T-helper 17 cell (primary cell): ENCODE measurements at regions not wholly inside any gene's neighbourhood (a gene's known extent, or its start where the extent isn't known, plus 50 kb on each side); places are given as distances from the start of the nearest gene placed in this dataset.

ENCODE experiments used
- ATAC-seq: fragments of 150-1000 bp; cut with Tn5 transposase; 2 replicates; pipeline ENCODE4 v1.10.0; 2021; ENCODE audit warnings: mild to moderate bottlenecking, moderate library complexity
- DNase-seq, 3 donors: peaks; one replicate each; pipeline versions ENCODE4 v3.0.0 to v3.0.0-alpha.2; 2020 to 2021
- H3K9me3 ChIP-seq: one replicate; pipeline ENCODE4 v1.7.0; 2013; ENCODE audit warnings: low read length, mild to moderate bottlenecking; ENCODE audit not compliant: control insufficient read depth, poor library complexity, severe bottlenecking
- H3K27ac Mint-ChIP-seq: one replicate; pipeline ENCODE4 v1.8.0; 2022; ENCODE audit warnings: mild to moderate bottlenecking, moderate library complexity, mixed read lengths
- H3K27me3 Mint-ChIP-seq: one replicate; pipeline ENCODE4 v1.8.0; 2022; ENCODE audit warnings: mixed read lengths
- H3K36me3 Mint-ChIP-seq: one replicate; pipeline ENCODE4 v1.8.0; 2022; ENCODE audit warnings: low read depth, mixed read lengths
- H3K4me1 Mint-ChIP-seq: one replicate; pipeline ENCODE4 v1.8.0; 2022; ENCODE audit warnings: mild to moderate bottlenecking, mixed read lengths
- H3K4me3 Mint-ChIP-seq: one replicate; pipeline ENCODE4 v1.8.0; 2022; ENCODE audit warnings: mild to moderate bottlenecking, moderate library complexity, mixed read lengths

DNA sequence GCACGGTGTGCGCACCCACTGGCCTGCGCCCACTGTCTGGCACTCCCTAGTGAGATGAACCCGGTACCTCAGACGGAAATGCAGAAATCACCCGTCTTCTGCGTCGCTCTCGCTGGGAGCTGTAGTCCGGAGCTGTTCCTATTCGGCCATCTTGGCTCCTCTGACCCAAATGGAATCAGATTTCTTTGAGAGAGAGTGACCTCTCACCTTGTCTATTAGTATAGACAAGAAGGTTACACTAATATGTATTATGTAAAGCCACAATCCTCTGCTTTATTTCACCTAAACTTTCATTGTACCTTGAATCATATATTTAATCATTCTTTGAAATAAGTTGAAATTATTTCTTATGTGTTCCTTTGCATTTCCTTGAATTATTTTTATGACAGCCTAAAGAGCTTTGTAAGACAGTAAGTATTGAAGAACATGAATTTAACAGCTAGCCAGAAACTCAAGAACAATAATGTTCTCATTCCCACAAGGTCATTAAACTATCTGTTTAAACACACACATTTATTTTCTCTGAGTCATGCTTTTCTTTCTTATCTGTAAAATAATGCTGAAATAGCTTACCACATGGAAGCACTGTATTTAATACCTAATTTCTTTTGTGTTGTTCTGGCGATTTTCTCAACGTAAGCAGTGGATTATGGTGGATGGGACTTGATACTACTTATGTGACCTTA is 91.8 kb upstream of the DMRTA1 start:
- Mint-ChIP-seq H3K27ac (no peak overlapping the region), H3K36me3 (no peaks in the 10 kb centered on the region), H3K27me3 (no peaks in the 10 kb centered on the region), H3K4me1 (no peaks in the 10 kb centered on the region), H3K4me3 (no peak overlapping the region)
- H3K9me3 ChIP-seq, result no peaks in the 10 kb centered on the region
- DNase-seq (no peak), ATAC-seq (no peak)

DNA sequence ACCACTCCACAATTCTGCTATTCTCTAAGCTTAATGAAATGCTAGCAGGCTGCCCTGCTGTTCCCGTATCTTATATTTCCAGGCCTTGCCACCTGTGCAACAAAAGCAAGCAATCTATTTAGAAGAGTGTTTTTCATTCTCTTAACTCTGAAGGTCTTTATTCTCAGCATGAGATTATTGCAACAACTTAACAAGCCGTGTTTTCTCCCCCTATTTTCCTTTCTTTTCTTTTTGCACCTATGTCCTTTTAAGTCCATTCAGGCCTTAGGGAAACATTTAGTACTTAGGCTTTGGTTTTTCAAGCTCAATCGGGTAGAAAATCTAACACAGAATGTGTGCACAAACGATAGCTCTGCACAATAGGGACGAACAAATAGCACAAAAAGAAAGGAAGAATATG is 89.6 kb upstream of the DMRTA1 start:
- H3K9me3 ChIP-seq, result no peaks in the 10 kb centered on the region
- Mint-ChIP-seq H3K27ac (no peak overlapping the region), H3K4me1 (no peaks in the 10 kb centered on the region), H3K4me3 (no peak overlapping the region), H3K27me3 (no peaks in the 10 kb centered on the region), H3K36me3 (no peaks in the 10 kb centered on the region)
- DNase-seq (no peak), ATAC-seq (no peak)

DNA sequence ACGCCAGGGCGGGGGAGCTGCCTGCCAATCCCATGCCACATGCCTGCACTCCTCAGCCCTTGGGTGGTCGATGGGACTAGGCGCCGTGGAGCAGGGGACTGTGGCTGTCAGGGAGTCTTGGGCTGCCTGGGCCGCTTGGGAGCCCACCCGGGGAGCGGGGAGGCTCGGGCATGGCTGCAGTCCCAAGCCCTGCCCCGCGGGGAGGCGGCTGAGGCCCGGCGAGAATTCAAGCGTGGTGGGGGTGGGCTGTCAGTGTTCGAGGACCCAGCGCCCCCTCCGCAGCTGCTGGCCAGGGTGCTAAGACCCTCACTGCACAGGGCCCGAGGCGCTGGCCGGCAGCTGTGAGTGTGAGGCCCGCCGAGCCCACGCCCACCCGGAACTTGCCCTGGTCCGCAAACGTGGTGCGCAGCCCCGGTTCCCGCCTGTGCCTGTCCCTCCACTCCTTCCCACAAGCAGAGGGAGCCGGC is 83.2 kb upstream of the DMRTA1 start:
- H3K9me3 ChIP-seq, result no peaks in the 10 kb centered on the region
- no peak overlapping the region for H3K4me3 Mint-ChIP-seq
- ATAC-seq (no peak), DNase-seq (no peak)
- H3K27ac Mint-ChIP-seq, result no peak overlapping the region
- no peaks in the 10 kb centered on the region for H3K36me3 Mint-ChIP-seq
- no peaks in the 10 kb centered on the region for H3K27me3 Mint-ChIP-seq
- no peaks in the 10 kb centered on the region for H3K4me1 Mint-ChIP-seq

GRCh38 chr9:22373636-22374035 is 73.0 kb upstream of the DMRTA1 start:
- Mint-ChIP-seq H3K4me1 (no peaks in the 10 kb centered on the region), H3K36me3 (no peaks in the 10 kb centered on the region), H3K27ac (no peak overlapping the region), H3K27me3 (no peaks in the 10 kb centered on the region), H3K4me3 (no peak overlapping the region)
- no peak for ATAC-seq
- DNase-seq, result no peak
- H3K9me3 ChIP-seq, result no peaks in the 10 kb centered on the region

GRCh38 chr9:22374051-22374450 is 72.6 kb upstream of the DMRTA1 start:
- Mint-ChIP-seq H3K36me3 (no peaks in the 10 kb centered on the region), H3K4me1 (no peaks in the 10 kb centered on the region), H3K27ac (no peak overlapping the region), H3K4me3 (no peak overlapping the region), H3K27me3 (no peaks in the 10 kb centered on the region)
- DNase-seq (no peak), ATAC-seq (no peak)
- no peaks in the 10 kb centered on the region for H3K9me3 ChIP-seq

GRCh38 chr9:22379272-22379671 is 67.4 kb upstream of the DMRTA1 start:
- Mint-ChIP-seq H3K27me3 (peaks cover 7% of the 10 kb centered on the region), H3K36me3 (no peaks in the 10 kb centered on the region), H3K4me3 (no peak overlapping the region), H3K27ac (no peak overlapping the region), H3K4me1 (no peaks in the 10 kb centered on the region)
- DNase-seq (no peak), ATAC-seq (no peak)
- no peaks in the 10 kb centered on the region for H3K9me3 ChIP-seq

DNA sequence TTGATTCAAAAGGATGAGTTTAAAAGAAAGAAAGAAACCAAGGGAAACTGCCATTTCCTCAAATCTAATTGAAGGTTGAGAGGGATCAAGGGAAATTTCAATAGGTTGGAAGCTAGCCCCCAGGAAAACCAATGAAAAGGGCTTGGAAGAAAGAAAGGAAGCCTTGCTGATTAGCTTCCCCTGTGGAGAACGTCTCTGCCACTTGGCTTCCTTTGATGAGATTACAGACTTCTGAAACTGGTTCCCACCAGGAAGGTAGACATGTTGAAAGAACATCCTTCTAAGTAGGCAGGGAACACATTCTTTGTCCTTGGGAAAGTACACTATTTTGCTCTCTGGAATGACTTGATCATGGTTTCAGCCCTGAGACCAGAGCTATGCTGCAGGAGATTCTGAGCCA is 65.5 kb upstream of the DMRTA1 start:
- ATAC-seq, result no peak
- Mint-ChIP-seq H3K4me3 (no peak overlapping the region), H3K27ac (no peak overlapping the region), H3K4me1 (no peaks in the 10 kb centered on the region), H3K36me3 (no peaks in the 10 kb centered on the region), H3K27me3 (peaks cover 7% of the 10 kb centered on the region)
- DNase-seq, result no peak
- no peaks in the 10 kb centered on the region for H3K9me3 ChIP-seq

- H3K4me3 Mint-ChIP-seq, result no peak overlapping the region
- H3K36me3 Mint-ChIP-seq, result no peaks in the 10 kb centered on the region
- H3K27me3 Mint-ChIP-seq, result peaks cover 7% of the 10 kb centered on the region
- H3K9me3 ChIP-seq, result no peaks in the 10 kb centered on the region
- ATAC-seq (no peak), DNase-seq (no peak)
- no peaks in the 10 kb centered on the region for H3K4me1 Mint-ChIP-seq
- no peak overlapping the region for H3K27ac Mint-ChIP-seq
Observed at GRCh38 chr9:22382331-22382730, 64.3 kb upstream of the DMRTA1 start.

DNA sequence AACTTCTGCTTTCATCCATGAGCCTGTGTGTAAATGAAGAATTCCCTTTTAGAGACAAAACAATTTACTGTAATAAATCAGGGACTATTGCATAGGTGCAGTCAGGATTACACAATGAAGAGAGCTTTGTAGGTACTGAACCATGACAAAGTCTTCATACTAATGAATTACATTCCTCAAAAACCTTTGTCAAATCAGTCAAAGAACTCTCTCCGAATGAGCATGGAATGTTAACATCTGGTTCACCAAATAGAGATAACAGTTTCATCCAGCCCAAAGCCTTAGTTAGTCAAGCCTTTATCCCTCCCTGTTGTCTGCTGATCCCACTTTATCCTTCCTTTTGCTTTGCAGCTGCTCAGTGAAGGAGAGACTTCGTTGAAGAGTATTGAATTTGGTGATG is 62.9 kb upstream of the DMRTA1 start:
- Mint-ChIP-seq H3K4me3 (no peak overlapping the region), H3K4me1 (no peaks in the 10 kb centered on the region), H3K27ac (no peak overlapping the region), H3K27me3 (peaks cover 7% of the 10 kb centered on the region), H3K36me3 (no peaks in the 10 kb centered on the region)
- DNase-seq (no peak), ATAC-seq (no peak)
- no peaks in the 10 kb centered on the region for H3K9me3 ChIP-seq

GRCh38 chr9:22389271-22389670 is 57.4 kb upstream of the DMRTA1 start:
- H3K9me3 ChIP-seq, result no peaks in the 10 kb centered on the region
- no peak for ATAC-seq
- Mint-ChIP-seq H3K4me1 (no peaks in the 10 kb centered on the region), H3K27ac (no peak overlapping the region), H3K36me3 (no peaks in the 10 kb centered on the region), H3K27me3 (peaks cover 5% of the 10 kb centered on the region), H3K4me3 (no peak overlapping the region)
- DNase-seq, result no peak

- Mint-ChIP-seq H3K36me3 (no peaks in the 10 kb centered on the region), H3K4me1 (no peaks in the 10 kb centered on the region), H3K27ac (no peak overlapping the region), H3K4me3 (no peak overlapping the region), H3K27me3 (peaks cover 5% of the 10 kb centered on the region)
- ATAC-seq (no peak), DNase-seq (no peak)
- no peaks in the 10 kb centered on the region for H3K9me3 ChIP-seq
Observed at GRCh38 chr9:22392523-22392922, 54.1 kb upstream of the DMRTA1 start.

DNA sequence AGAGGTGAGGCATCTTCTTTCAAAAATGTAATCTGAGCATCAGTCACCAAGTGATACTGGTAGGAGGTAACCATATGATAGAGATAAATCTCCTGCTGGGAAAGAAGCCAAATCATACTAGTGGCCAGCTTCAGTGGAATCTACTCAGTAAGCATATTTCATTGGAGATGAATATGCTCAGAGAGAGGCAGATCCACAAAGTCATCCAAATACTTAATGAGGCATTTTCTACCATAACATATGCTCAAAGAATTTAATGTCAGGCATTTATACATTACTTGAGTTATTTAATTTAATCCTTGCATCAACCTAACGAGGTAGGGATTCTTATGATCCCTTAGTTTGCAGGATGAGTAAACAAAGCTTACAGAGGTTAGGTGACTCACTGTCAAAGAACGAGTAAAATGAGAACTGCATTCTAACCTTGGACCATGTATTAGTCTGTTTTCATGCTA is 50.9 kb upstream of the DMRTA1 start:
- H3K4me3 Mint-ChIP-seq, result no peak overlapping the region
- H3K27ac Mint-ChIP-seq, result no peak overlapping the region
- no peaks in the 10 kb centered on the region for H3K9me3 ChIP-seq
- H3K27me3 Mint-ChIP-seq, result no peaks in the 10 kb centered on the region
- ATAC-seq (no peak), DNase-seq (no peak)
- H3K4me1 Mint-ChIP-seq, result no peaks in the 10 kb centered on the region
- H3K36me3 Mint-ChIP-seq, result no peaks in the 10 kb centered on the region
